ENCODE measurements at regions not wholly inside any gene's neighbourhood (a gene's known extent, or its start where the extent isn't known, plus 50 kb on each side); places are given as distances from the start of the nearest gene placed in this dataset.

DNA sequence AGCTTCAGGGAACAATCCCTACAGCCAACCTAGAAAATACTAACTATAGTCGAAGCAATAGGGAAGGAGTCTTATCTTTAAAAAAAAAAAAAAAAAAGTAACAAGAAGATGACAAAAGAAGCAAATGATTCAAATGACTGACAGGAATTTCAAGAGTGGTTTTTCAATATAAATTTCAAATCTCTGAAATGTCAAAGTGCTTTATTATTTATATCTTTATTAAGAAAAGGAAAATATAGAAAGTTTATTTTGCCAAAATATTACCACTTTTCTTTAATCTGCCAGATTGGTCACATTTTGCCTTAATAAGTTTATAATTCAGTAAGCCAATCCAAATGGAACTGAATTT lies 63.5 kb upstream of the HNRNPA3 start:
- DNase-seq, result no peak

DNA sequence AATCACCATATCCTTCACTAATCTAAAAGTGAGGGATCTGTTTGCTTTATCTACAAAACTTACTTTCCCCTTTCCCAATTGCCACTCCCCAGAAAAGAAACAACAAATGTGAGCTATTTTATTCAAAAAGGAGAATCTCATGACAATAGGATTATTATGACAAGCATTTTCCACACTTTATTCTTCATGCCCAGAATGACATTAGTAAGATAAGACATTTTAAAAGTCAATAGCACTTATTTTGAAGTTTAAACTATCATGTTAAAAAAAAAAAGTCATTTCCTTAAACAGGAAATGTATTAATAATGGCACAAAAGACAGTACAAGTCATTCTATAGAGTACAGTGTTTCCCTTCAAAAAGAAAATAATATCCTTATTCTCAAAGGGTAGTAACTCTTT lies 58.8 kb upstream of the HNRNPA3 start:
- no peak for DNase-seq

DNA sequence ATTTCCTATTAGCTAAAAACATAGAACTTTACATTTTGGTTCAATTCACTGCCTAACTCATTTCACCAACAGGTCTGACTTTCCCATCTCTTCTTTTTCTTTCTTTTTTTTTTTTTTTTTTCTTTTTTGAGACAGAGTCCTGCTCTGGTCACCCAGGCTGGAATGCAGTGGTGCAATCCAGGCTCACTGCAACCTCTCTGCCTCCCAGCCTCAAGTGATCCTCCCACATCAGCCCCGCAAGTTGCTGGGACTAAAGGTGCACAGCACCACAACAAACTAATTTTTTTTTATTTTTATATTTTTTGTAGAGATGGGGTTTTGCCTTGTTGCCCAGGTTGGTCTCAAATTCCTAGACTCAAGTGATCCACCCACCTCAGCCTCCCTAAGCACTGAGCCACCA lies 57.8 kb upstream of the HNRNPA3 start:
- no peak for DNase-seq

DNA sequence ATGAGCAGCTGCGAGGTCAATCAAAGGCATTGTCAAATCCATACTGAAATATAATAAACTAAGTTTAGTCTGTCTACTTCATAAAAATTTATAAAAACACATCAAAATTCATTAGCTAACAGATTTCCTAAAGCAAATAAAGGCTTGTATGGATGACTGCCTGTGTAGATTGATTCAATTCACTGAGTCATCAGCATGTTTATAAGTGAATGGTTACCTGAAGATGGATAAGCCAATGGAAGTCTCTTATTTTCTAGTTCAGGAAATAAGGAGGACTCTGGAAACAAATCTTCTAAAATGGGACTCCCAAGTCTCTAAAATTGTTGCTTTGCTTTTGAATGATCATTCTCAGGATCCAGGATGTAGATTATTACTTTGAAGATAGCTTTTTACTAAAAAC lies 57.0 kb upstream of the HNRNPA3 start:
- DNase-seq, result no peak

DNA sequence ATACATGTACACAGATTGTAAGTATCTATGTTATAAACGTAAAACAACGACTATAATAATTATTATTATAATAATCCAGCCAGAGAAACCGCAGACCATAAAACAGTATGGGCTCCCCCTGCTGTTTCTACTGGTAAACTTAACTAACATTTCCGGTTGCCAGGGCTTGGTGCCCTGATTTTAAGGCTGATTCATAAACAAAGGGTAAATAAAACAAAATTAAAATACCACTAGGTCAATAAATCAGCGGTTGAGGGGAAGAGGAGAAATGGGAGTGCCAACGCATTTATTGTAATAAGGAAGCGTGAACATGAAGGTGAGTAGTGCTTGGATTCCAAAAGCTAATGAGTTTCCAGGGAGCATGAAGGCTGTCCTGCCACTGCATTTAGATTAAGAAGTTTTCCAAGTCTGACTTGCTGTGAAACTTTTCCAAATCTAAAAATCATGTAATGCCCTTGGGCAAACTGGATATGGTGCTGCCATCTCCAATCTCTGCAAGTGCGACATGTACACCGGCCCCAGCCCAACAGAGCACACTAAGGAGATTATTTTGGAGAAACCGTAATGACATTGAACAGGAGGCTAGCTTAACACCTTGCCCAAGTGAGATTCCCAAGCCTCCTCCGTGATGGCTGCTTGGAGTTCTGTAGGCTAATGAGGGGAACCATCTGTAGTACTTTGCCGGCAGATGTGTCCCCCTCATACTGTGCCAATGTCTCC lies 50.7 kb upstream of the HNRNPA3 start:
- no peak for DNase-seq
